LNCAP (cell line): ENCODE measurements at regions not wholly inside any gene's neighbourhood (a gene's known extent, or its start where the extent isn't known, plus 50 kb on each side); places are given as distances from the start of the nearest gene placed in this dataset.

Experiments
- CTCF ChIP-seq: fragments of 450-650 bp; IDR thresholded peaks from 2 replicates; pipeline ENCODE4 v1.5.1; 2017; ENCODE audit warnings: mild to moderate bottlenecking

- no peak for TF ChIP-seq CTCF
Observed at GRCh38 chr6:117761610-117762009, 86.3 kb downstream of the NUS1 start.

GRCh38 chr6:117771403-117771802 lies 96.1 kb downstream of the NUS1 start:
- TF ChIP-seq CTCF: no peak

- TF ChIP-seq CTCF: peak; percentile 41; the same call in 1 of the 2 replicates
Observed at GRCh38 chr6:117776441-117776840, 101.2 kb downstream of the NUS1 start.

- TF ChIP-seq CTCF: no peak
Observed at GRCh38 chr6:117781550-117781949, 106.3 kb downstream of the NUS1 start.

- no peak for TF ChIP-seq CTCF
Observed at GRCh38 chr6:117783279-117783678, 108.0 kb downstream of the NUS1 start.

GRCh38 chr6:117791012-117791411 lies 115.7 kb downstream of the NUS1 start:
- no peak for TF ChIP-seq CTCF

- peak; percentile 45 for TF ChIP-seq CTCF
Observed at GRCh38 chr6:117795234-117795633, 111.8 kb upstream of the SLC35F1 start.

- TF ChIP-seq CTCF: no peak
Observed at GRCh38 chr6:117810269-117810668, 96.8 kb upstream of the SLC35F1 start.
